GM12872 (cell line): ENCODE measurements at regions not wholly inside any gene's neighbourhood (a gene's known extent, or its start where the extent isn't known, plus 50 kb on each side); places are given as distances from the start of the nearest gene placed in this dataset.

Experiments
- CTCF ChIP-seq: IDR thresholded peaks from 3 replicates; pipeline ENCODE4 v1.5.1; 2011; ENCODE audit warnings: low read depth, mild to moderate bottlenecking, low read length, moderate library complexity; ENCODE audit not compliant: insufficient read depth

DNA sequence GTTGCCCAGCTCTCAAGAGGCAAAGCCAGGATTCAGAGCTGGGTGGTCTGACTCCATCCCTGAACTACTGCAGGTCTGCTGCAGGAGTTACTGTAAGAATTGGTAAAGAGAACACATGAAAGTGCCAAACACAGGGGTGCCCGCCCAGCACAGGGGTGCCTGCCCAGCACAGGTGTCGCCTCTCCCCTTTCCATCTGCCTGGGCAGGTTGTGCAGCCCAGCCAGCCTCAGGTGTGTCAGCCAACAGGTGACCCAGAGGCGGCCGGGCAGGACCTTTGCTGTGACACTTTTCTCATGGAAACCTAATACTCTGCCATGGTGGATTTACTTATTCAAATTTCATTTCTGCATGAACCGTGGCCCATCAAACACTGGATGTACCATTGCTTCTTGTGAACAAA is 289.7 kb upstream of the IRX4 start:
- TF ChIP-seq CTCF: no peak

DNA sequence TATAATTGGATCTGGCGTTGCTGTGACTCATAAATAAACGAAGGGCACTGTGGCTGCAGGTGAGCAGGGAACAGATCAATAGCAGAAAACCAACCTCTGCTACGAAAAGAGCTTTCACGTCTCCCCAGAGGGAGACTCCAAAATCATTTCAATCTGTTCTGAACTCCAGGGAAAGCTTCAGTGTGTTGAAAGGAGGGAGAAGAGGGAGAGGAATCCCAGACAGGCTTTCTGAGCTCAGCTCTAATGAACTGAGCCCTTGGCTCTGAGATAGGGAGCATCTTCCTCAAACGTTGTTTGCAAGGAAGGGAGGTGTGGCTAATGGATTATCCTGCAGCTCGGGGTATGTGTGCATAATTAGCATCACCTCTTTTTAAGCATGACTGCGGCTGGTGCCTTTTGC is 288.0 kb upstream of the IRX4 start:
- no peak for TF ChIP-seq CTCF

GRCh38 chr5:2169850-2170760 is 287.4 kb upstream of the IRX4 start:
- TF ChIP-seq CTCF: no peak

- TF ChIP-seq CTCF: no peak
These were observed 286.7 kb upstream of the IRX4 start for GRCh38 chr5:2169430-2169808.

- TF ChIP-seq CTCF: no peak
These were observed 286.1 kb upstream of the IRX4 start for GRCh38 chr5:2168601-2169429.

DNA sequence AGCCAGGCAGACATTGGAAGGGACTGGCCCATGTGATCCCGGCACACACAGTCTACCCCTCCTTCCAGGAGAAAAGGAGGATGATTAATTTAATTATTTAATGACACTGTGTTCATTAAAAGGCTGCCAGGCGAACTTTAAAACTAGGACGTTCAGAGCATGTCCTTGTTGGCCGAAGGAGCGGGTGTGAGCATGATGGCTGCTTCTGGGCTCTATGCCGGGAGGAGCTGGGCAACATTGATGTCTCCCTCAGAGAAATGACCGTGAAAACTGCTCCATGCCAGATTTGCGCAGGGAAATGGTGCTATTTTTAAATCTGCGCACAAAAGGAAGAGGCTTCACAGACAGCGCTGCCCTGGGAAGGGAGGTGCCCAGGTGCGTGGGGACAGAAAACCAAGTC is 284.9 kb upstream of the IRX4 start:
- TF ChIP-seq CTCF: no peak

DNA sequence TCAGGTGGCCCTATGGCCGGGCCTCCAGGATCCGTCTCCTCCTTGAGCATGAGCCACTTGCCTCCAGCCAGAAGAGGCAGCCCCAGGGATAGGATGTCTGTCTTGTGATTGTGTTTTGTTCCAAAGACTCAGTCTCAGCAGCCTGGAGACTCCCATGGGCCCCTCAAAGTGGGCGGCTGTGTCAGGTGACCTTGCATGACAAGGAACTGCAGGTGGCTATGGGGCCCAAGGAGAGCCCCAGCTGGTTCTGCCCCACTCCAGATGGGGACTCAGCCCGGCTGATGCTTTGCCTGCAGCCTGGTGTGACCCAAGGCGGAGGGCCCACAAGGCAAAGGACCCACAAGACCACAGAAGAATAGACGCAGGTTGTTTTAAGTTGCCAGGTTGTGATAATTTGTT is 284.3 kb upstream of the IRX4 start:
- TF ChIP-seq CTCF: no peak
